ENCODE measurements at regions not wholly inside any gene's neighbourhood (a gene's known extent, or its start where the extent isn't known, plus 50 kb on each side); places are given as distances from the start of the nearest gene placed in this dataset.

GRCh38 chr9:89924611-89925010 is 319.8 kb downstream of the GADD45G start:
- no peak for TF ChIP-seq REST (IDR thresholded peaks at IDR 0.05; ENCODE audit: low read depth)
- no peak for TF ChIP-seq TEAD4 (IDR thresholded peaks at IDR 0.05)
- no peak for TF ChIP-seq RAD21 (IDR thresholded peaks at IDR 0.05; ENCODE audit: low read depth)
- TF ChIP-seq, protein P1, sequence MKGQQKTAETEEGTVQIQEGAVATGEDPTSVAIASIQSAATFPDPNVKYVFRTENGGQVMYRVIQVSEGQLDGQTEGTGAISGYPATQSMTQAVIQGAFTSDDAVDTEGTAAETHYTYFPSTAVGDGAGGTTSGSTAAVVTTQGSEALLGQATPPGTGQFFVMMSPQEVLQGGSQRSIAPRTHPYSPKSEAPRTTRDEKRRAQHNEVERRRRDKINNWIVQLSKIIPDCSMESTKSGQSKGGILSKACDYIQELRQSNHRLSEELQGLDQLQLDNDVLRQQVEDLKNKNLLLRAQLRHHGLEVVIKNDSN (IDR thresholded peaks at IDR 0.05), result no peak
- no peak for TF ChIP-seq FOXM1 (IDR thresholded peaks at IDR 0.05; ENCODE audit: borderline replicate concordance, low read depth)
- TF ChIP-seq, protein P2, sequence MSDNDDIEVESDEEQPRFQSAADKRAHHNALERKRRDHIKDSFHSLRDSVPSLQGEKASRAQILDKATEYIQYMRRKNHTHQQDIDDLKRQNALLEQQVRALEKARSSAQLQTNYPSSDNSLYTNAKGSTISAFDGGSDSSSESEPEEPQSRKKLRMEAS (IDR thresholded peaks at IDR 0.05), result no peak
- no peak for TF ChIP-seq YY1 (IDR thresholded peaks at IDR 0.05; ENCODE audit: low read depth)
- no peak for TF ChIP-seq NFIC (IDR thresholded peaks at IDR 0.05)
- TF ChIP-seq EGR1 (IDR thresholded peaks at IDR 0.05), result no peak

- no peak for TF ChIP-seq TAF1 (IDR thresholded peaks at IDR 0.05; ENCODE audit: low read depth)
- TF ChIP-seq CEBPB (IDR thresholded peaks at IDR 0.05), result no peak
- no peak for TF ChIP-seq EP300 (IDR thresholded peaks at IDR 0.05; ENCODE audit: borderline replicate concordance)
- no peak for TF ChIP-seq YY1 (IDR thresholded peaks at IDR 0.05; ENCODE audit: low read depth)
- TF ChIP-seq TEAD4 (IDR thresholded peaks at IDR 0.05), result no peak
- TF ChIP-seq REST (IDR thresholded peaks at IDR 0.05; ENCODE audit: low read depth), result no peak
- no peak for TF ChIP-seq TCF12 (IDR thresholded peaks at IDR 0.05; ENCODE audit: low read depth)
Observed at GRCh38 chr9:89926167-89926566, 321.4 kb downstream of the GADD45G start.

- no peak for TF ChIP-seq RAD21 (IDR thresholded peaks at IDR 0.05; ENCODE audit: low read depth)
- no peak for TF ChIP-seq TCF12 (IDR thresholded peaks at IDR 0.05; ENCODE audit: low read depth)
- TF ChIP-seq EP300 (IDR thresholded peaks at IDR 0.05; ENCODE audit: borderline replicate concordance), result no peak
- TF ChIP-seq NFIC (IDR thresholded peaks at IDR 0.05), result no peak
- TF ChIP-seq, protein P1 (IDR thresholded peaks at IDR 0.05), result no peak
- no peak for TF ChIP-seq TAF1 (IDR thresholded peaks at IDR 0.05; ENCODE audit: low read depth)
- no peak for TF ChIP-seq EGR1 (IDR thresholded peaks at IDR 0.05)
- TF ChIP-seq, protein P2 (IDR thresholded peaks at IDR 0.05), result no peak
- TF ChIP-seq FOXM1 (IDR thresholded peaks at IDR 0.05; ENCODE audit: borderline replicate concordance, low read depth), result no peak
- no peak for TF ChIP-seq REST (IDR thresholded peaks at IDR 0.05; ENCODE audit: low read depth)
- TF ChIP-seq CREB1 (IDR thresholded peaks at IDR 0.05; ENCODE audit: low read depth), result no peak
- no peak for TF ChIP-seq TEAD4 (IDR thresholded peaks at IDR 0.05)
- TF ChIP-seq ZBTB7A (IDR thresholded peaks at IDR 0.05; ENCODE audit: low read depth), result no peak
- TF ChIP-seq CEBPB (IDR thresholded peaks at IDR 0.05), result no peak
- no peak for TF ChIP-seq YY1 (IDR thresholded peaks at IDR 0.05; ENCODE audit: low read depth)
Observed at GRCh38 chr9:89926691-89927220, 321.9 kb downstream of the GADD45G start.

- TF ChIP-seq FOXM1 (IDR thresholded peaks at IDR 0.05; ENCODE audit: borderline replicate concordance, low read depth) (no peak), REST (IDR thresholded peaks at IDR 0.05; ENCODE audit: low read depth) (no peak), EP300 (IDR thresholded peaks at IDR 0.05; ENCODE audit: borderline replicate concordance) (no peak), EGR1 (IDR thresholded peaks at IDR 0.05) (no peak), YY1 (IDR thresholded peaks at IDR 0.05; ENCODE audit: low read depth) (no peak), NFIC (IDR thresholded peaks at IDR 0.05) (no peak), CEBPB (IDR thresholded peaks at IDR 0.05) (no peak)
- TF ChIP-seq, protein P1 (IDR thresholded peaks at IDR 0.05), result no peak
- TF ChIP-seq, protein P2 (IDR thresholded peaks at IDR 0.05), result no peak
Observed at GRCh38 chr9:89928106-89928505, 323.3 kb downstream of the GADD45G start.
